HG03025 (cell line): ENCODE measurements at regions not wholly inside any gene's neighbourhood (a gene's known extent, or its start where the extent isn't known, plus 50 kb on each side); places are given as distances from the start of the nearest gene placed in this dataset.

Experiments used
- ATAC-seq: cut with Tn5 transposase; IDR thresholded peaks from one replicate; pipeline ENCODE4 v1.9.1; 2021; ENCODE audit warnings: mild to moderate bottlenecking, moderate library complexity; ENCODE audit not compliant: unreplicated experiment, low FRiP score

DNA sequence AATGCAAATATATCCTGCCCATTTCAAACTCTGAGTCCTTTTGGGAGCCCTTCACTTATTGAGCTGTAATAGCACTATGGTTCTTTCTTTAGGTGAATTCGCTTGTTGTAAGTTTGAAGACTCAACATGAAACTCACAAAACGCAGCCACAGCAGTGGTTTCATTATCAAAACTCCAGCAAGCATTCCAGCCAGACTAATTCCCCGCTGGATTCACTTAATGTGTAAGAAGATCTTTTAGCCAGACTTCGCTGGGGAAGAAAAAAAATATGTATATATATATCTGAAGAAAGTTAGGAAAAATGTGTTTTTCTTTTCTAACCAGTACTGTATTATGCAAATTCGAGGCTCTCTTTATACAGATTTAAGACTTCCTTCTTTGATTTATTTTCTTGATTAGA is 241.1 kb downstream of the WNT5A start:
- no peak for ATAC-seq

DNA sequence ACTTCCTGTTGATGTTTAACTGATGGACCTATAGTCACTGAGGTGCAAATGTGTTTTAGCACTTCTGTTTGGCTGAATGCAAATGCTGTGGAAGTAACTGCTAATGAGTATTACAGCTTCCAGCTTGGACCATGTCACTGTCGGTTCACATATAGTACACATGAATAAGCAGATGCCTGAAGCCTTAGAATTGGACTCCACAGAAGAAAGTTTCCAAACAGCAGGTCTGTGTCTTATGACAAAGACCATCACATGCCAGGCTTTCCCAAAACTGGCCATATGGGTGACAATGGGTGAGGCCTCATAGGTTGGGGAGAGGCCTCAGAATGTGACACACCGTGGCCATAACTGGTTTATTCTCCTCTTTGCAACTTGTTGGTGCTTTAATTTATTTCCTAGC is 241.8 kb downstream of the WNT5A start:
- ATAC-seq: no peak

DNA sequence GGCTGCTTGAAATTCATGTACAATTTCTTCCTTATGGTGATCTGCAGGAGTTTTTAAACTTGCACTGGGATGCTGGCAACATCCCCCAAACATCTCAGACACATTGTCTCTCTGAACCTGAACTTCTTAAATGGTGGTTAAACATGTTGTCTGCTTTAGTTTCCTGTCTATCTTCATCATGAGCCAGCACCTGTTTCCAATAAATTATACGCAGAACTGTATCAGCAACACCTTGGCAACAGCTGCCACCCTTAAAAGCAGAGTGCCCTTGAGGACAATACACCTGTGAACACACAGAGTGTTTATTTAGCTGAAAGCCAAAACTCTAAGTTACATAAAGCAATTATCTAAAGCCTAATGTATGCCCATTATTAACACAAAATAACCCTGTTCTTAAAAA is 242.9 kb downstream of the WNT5A start:
- no peak for ATAC-seq

DNA sequence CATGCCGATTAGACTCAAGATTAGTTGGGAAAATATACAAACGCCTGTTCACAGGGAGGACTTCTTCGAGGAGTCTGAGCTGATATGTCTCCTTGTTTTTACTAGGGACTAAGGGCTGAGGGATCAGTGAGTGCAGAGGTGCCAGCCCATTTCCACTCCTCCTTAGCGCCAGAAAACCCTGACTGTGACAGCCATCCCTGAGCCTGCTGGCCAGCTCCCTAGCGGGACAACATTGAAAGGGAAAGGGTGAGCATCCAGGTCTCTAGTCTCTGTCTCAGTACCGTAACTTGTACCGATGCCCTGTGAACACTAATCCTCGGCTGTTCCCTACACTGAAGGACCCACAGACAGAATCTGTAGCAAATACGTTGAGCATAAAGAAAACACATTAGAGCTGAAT is 243.4 kb downstream of the WNT5A start:
- no peak for ATAC-seq

DNA sequence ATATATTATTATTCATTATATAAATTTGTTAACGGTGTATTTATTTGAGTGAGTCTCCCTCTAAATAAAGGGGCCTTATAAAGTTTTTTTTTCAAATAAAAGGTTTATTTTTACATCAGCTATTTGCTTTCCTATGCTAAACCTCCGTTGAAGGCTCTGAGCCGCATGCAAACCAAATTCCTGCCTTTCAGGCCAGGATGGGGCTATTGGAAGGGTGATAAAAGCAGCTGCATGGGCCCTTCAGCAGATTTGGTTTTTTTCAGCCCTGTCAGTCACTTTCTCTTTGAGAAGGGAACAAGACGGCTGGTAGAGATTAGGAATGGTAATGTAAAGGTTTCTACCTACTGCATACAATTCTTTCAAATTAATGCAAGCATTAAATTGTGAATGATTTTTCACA is 244.2 kb downstream of the WNT5A start:
- ATAC-seq: no peak

DNA sequence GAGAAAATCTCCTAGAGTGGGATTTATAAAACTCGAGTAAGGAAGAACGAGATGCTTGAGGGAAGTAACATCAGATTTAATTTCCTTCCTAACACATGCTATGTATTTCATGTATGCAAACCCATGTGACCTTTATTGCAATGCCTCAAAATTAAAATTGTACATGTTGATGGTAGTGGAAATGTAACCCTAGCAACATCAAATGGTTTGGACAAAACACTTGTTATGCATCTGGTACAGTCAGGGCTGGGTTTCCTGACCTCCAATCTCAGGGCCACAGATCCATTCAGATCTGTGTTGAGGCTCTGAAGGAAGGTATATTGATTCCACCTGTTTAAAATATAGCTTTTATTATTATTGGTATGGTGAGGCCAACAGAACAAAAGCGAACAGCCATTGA is 246.0 kb downstream of the WNT5A start:
- no peak for ATAC-seq

DNA sequence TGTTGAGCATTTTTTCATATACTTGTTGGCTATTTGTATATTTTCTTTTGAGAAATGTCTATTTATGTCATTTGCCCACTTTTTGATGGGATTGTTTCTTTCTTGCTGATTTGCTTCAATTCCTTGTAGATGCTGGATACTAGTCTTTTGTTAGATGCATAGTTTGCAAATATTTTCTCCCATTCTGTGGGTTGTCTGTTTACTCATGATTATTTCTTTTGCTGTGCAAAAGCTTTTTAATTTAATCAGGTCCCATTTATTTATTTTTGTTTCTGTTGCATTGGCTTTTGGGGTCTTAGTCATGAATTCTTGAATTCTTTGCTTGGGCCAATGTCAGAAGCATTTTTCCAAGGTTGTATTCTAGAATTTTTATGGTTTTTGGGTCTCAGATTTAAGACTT is 251.7 kb downstream of the WNT5A start:
- no peak for ATAC-seq

DNA sequence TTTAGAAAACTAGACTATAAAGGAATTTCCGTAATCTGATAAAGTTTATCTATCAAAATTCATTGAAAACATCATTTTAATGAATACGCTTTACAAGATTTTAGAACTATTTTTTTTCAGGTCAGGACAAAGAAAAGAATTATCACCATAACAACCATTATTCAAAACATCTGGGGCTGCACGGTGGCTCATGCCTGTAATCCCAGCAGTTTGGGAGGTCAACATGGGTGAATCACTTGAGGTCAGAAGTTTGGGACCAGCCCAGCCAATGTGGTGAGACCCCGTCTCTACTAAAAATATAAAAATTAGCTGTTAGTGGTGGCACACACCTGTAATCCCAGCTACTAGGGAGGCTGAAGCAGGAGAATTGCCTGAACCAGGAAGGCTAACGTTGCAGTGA is 260.4 kb downstream of the WNT5A start:
- no peak for ATAC-seq

DNA sequence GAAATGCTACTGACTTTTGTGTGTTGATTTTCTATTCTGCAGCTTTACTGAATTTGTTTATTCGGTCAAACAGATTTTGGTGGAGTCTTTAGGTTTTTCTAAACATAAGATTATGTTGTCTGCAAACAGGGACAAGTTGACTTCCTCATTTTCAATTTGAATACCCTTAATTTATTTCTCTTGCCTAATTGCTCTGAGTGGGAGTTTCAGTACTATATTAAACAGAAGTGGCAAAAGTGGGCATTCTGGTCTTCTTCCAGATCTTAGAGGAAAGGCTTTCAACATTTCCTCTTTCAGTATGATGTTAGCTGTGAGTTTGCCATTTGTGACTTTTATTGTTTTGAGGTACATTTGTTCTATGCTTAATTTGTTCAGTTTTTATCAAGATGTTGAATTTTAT is 268.5 kb downstream of the WNT5A start:
- no peak for ATAC-seq

DNA sequence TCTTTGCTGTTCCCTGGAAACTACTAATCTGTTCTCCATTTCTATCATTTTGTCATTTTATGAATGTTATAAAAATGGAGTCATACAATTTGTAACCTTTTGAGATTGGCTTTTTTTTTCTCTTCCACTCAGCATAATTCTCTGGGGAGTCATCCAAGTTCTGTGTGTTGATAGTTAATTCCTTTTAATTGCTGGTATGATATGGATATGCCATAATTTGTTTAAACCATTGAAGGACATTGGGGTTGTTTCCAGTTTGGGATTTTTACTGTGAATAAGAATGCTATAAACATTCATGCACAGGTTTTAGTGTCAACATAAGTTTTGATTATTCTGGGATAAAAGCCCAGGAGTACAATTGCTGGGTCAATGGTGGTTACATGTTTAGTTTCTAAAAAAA is 279.4 kb downstream of the WNT5A start:
- no peak for ATAC-seq

DNA sequence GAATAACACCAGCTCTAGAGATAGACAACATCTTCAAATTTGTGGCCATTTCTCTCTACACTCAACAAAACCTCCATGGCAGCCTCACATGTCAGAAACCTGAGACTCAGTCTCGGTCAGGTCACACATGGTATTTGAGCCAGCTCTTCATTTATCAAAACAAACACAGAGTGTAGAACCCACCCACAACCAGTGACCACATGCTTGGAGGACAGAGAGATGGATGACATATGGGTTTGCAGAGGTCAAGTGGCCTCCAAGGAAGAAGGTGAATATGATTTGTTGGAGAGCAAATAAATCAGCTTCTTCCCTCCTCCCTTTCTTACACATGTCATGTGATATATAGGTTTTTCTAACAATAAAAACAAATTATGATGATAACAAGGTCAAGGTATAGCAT is 278.1 kb upstream of the LRTM1 start:
- ATAC-seq: no peak

DNA sequence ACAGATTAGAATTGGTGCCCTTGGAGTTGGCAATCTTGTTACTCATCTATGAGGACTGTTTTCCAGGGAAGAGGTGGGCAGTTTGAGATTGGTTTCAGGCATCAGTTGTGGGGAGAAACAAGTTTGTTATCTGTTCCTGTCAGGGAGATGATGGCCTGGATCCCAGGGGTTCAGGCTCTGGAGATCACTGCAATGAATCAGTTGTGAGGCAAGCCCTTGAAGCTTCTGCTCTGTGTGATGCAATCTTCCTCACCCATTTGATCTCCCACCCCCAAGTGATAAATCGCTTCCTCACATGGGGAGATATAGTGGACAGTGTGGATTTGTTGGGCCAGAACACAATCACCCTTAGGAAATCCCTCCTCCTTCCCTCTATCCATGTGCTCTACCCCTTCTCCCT is 276.6 kb upstream of the LRTM1 start:
- ATAC-seq: no peak

DNA sequence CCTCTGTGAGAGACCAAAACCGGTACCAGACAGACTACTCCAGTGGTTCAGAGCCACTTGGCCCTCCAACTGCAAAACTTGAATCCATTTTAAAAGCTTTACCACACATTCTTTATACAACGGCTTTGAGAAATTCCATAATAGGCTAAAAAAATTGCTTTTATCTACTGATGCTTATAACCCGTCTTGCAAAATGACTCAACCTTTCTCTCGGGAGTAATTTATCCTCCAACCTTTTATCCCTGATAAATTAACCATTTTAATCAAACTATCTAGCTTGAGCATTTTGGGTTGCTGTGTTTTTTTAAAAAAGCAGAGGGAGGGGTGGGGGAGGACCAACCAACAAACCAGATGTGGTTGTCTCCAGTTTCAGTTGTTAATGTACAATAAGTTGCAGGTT is 275.7 kb upstream of the LRTM1 start:
- no peak for ATAC-seq

DNA sequence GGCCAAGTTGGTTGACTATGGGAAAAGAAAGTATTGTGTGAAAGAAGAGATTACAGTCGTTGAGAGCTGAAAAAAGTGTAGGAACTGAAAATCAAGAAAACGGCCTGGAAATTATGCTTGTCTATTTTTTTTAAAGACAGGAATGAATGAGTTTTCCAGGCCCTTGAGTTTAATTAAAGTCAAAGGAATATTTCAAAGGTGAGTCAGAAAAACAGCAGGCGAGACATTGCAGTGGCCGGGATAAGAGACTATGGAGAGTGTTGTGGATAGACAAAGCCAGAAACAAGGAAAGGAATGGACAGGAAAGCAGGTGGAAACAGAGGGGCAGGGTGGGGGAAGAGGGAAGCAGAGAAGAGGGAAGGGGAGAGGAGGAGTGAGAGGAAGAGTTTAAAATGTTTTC is 275.1 kb upstream of the LRTM1 start:
- no peak for ATAC-seq

DNA sequence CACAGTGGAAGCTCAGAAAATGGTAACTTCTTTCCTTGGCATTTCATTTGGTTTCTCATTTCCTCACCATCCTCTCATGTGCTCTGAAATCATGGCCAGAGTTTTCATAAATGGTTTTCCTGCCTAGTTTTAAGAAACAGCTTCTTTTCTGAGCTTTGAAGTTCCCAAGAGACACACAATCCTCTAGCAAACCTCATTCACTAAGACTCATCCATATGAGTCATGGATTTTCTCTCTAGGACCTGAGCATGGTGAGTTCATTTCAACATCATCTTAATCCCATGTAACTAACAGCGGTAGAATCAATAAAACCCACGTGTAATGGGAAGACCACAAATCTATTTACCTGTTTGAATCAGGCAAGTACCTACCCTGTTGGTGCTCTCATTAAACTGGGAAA is 274.5 kb upstream of the LRTM1 start:
- no peak for ATAC-seq

DNA sequence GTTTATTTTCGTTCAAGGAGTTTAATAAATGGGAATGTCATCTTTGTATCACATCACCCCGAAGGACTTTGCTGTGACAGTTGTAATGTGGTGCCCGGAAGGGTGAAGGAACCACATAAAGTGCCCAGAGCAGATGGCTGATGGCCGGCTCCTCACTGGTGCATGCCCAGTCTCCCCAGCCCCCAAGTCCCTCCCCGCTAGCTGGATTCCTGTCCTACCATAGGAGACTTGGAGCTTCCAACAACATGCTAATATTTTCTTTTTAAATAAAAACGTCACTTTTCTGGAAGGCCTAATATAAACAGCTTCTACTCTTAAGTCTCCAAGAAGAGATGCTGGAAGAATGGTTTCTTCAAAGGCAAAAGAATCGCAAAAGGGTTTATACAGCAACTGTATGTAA is 273.9 kb upstream of the LRTM1 start:
- no peak for ATAC-seq

DNA sequence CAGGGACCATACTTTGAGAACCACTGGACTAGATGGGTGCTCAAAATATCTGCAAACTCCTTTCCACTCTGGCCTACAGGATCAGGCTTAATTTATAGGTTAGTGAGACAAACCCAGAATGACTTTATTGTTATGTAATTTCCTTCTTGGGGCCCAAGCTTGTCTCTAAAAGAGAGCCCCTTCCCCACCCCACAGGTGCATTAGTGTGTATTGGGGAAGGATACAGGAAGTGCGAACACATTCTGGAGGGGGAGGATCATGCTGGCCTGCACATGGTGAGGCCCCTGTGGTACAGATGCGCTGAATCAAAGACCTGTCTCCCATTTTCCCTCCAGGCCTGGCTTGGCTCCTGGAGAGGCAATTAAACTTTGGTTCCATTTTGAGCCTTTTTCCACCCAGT is 273.0 kb upstream of the LRTM1 start:
- ATAC-seq: no peak

DNA sequence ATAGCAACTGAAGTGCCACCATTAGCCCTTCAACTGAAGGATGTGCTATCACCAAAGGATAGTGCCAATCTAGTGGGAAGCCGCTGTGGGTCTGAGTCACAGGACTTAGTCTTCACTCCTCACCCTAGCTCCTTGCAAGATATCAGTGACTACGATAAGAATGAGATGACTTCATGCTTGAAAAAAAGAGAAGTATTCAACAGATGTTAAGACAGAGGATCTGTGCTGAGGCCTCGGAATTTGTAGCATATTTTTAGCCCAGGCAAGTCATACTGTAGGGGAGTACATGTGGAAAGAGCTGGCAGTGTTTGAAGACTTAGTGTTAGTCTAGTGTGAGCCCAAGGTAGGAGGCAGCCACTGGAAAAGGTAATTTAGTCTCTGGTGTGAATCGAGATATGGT is 270.7 kb upstream of the LRTM1 start:
- no peak for ATAC-seq

DNA sequence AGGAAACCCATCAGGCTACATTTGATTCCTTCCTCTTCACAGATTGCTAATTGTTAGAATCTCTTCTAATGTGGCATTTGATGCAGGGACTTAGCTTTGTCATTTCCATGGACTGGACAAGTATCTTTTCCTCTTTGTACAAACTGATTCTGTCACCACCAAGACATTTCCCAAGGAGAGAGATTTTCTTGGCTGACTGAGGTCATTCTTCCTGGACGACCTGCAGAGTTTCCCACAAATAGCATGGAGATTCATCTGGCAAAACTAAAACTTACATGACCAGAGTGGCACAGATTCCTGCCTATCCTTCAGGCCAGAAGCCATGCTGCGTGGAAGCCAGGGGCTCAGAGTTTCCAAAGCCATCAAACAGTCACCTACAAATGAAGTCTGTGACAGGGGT is 269.2 kb upstream of the LRTM1 start:
- ATAC-seq: no peak

DNA sequence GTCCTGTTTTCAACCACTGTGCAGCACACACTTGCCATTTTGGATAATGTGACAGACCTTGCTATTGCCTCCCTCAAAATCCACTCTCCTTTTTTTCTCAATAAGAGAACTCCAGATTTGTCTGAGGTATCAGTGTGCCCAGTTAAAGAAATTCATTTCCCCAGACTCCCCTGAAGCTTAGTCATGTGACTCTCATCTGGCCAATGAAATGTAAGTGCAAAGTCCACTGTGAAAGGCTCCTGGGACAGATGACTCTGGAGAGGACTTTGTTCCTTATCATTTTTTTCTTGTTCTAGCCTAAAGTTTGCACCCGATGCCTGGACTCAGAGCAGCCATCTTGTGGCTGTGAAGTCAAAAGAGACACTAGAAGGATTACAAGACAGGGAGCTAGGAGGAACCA is 268.6 kb upstream of the LRTM1 start:
- ATAC-seq: no peak

DNA sequence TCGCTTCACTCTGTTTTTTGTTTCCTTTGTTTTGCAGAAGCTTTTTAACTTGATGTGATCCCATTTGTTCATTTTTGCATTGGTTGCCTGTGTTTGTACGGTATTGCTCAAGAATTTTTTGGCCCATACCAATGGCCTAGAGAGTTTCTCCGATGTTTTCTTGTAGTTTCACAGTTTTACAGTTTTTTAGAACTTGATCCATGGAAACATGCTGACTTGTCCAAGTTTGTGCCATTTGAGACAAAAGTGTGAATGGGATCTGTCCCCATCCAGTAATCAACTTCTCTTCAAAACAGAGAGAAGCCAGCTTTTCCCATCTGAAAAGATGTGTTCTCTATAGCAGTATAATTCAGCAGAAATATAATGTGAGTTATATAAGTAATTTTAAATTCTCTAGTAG is 266.5 kb upstream of the LRTM1 start:
- ATAC-seq: no peak

DNA sequence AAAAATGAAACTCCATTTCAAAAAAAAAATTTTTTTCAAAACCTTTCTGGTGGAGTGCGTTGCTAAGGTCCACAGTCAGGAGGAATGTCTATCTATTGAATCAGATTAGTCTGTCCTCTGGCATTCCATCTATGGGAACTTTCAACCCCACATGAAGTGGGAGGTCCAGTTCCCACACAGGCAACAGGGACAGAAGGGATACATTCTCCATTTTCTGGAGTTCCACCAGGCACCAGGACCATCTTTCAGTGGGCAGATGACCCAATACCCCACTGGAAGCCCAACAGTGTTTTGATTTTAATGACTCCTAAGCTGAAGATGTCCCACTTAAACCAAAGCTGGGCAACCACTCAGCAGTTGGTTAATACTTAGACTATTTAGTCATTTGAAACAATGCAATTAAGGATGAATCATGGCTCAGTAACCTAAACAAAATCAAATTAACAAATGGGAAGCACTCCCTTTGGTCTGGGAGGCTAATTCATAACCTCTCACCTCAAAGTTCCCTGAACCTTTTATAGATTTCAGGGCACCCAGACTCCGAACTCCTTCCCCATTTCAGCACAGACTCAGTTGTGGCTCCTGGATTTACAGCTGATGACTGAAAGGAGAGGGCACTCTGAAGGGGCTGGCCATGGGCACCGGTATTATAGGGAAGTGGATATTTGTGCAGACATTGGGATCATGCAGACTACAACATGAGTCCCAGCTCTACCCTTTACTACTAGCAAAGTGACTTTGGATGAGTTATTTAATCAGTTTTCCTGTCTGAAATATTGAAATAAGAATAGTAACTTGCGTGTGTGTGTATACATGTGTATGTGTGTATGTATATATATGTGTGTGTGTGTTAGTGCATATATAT is 264.3 kb upstream of the LRTM1 start:
- ATAC-seq: no peak

DNA sequence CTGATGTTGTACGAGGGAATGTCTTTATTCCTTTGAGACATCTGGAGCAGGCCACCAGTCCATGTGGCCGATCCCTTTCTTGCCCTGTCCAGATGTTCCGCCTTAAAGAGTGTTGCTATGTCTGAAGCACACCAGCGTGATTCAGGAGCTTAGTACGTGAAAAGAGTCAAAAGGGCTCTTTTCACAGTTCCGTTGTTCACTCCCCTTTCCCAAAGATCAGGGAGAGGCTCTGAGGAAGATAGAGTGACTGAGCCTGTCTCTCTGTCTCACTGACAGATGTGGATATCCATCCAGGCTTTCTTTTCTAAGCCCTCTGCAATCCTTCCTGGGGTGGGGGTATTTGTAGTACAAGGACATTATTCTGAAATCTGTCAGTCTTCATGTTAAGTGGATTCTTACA is 262.5 kb upstream of the LRTM1 start:
- ATAC-seq: no peak
